ENCODE measurements at regions not wholly inside any gene's neighbourhood (a gene's known extent, or its start where the extent isn't known, plus 50 kb on each side); places are given as distances from the start of the nearest gene placed in this dataset.

DNA sequence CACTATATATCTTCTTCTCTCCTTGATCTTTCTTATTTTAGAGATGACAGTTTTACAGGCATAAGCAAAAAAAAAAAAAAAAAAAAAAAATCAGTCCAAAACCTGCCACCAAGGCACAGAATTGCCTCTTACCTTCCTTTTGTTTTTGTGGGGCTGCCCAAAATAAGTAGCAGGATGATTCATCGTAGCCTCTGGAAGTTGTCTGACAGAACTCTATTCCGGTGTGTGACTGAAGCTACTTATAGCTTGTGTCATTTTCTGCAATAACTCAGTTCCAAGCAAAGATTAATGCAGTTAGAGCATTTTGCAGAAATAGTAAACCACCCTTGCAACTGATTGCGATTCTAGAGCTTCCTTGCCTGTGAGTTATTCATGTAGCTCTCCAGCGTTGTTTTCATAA is 186.8 kb downstream of the KIF2B start:
- no peak for DNase-seq

DNA sequence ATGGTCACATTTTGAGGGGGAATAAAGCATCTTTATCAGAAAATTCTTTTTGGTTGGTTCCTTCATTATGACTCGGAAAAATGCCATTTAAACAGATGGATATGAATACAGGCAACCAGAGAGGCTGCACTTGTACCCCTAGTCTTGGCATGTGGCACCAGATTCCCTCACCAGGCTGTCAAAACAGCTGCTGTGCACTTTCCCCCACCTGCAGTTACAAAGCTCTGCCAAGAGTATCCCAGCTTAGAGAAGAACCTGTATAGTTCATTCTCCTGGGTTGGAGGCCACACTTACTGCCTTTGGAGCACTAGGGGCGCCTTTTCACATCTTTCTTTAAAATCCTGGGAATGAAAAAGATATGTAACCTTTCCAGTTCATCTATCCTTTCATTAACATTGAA is 190.3 kb downstream of the KIF2B start:
- no peak for DNase-seq

DNA sequence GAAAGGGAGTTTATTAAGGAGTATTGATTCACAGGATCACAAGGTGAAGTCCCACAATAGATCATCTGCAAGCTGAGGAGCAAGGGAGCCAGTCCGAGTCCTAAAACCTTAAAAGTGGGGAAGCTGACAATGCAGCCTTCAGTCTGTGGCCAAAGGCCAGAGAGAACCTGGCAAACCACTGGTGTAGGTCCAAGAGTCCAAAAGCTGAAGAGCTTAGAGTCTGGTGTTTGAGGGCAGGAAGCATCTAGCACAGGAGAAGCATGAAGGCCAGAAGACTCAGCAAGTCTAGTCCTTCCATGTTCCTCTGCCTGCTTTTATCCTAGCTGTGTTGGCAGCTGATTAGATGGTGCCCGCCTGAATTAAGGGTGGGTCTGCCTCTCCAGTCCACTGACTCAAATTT is 193.0 kb downstream of the KIF2B start:
- no peak for DNase-seq

DNA sequence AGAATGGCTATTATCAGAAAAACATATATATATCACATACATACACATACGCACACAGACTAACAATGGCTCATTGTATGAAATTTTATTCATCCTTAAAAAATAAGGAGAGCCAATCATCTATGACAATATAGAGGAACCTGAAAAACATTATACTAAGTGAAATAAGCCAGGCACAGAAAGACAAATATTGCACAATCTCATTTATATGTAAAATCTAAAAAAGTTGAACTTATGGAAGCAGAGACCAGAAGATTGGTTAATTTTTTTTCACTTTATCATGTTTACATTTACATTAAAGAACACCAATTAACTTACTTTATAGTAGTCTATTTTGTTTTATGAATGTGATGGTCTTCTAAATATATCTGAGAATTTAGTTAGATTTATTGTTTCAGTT is 198.7 kb downstream of the KIF2B start:
- DNase-seq, result no peak

DNA sequence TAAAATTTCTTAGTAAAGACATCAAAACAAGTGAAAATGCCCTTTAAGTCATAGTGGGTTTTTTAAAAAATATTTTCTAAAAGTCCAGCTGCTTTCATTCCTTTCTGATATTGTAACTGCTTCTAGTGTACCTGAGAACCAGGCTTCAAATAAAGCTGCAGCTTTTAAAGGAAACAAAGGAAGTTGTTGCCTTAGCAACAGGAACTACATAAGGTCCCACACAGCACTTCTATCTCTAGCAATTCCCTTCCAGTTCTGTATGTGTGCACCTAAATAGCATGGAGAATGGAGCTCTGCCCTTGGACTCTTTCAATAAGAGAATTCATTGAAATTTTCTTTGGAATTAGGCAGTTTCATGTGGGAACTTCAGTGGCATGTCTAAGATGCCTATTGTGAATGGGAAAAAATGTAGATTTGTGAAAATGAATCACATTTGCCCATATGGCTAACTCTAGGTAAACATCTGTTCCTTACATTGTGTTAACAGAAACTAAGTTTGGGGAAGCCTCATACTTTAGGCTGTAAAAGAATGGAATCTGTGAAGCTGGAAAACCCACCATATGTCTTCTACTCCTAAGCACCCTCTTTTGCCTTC is 206.4 kb downstream of the KIF2B start:
- no peak for DNase-seq

DNA sequence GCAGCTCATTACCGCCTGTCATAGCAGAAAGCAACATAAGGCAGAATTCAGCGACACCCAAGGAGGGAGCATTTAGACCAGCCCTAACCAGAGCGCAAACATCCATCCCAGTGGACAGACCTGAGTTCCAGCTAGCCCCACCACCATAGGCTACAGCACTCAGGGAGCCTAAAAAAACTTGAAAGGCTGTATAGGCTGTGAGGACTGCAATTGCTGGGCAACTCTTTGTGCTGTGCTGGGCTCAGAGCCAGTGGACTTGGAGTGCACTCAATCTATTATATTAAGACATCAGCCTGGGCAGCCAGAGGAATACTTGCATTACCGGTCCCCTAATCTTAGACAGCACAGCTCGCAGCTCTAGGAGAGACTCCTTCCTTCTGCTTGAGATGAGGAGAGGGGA is 207.3 kb downstream of the KIF2B start:
- DNase-seq, result no peak

DNA sequence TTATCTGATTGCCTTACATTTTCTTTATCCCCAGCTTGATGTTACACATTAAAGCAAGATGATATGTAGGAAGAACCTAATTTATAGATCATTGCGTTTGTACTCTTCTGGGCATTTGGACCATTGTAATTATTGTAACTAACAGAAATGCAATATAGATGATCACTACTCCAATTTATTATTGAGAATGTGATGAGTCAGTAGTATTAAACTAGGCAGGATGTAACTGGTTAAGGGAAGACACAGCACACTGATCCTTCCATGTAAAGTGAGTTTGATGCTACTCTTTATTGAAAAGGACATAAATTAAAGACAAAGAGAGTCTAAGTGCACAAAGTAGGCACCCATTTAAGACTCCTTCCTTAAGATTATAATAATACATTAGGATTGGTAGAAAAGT is 223.8 kb downstream of the KIF2B start:
- no peak for DNase-seq

DNA sequence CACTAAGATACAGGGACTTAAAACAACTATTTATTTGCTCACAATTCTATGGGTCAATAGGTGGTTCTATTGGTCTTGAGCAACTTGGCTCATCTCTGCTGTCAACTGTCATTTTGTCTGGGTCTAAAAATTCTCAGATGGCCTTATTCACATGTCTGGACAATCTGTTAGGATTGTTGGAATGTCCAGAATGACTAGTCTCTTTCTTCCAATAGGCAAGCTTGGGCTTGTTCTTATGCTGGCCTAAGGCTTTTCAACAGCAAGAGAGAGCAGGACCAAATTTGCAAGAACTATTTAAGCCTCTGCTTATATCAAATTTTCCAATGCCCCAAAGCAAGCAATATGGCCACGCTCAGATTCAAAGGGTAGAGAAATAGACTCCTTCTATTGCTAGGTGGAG is 240.9 kb downstream of the KIF2B start:
- DNase-seq, result no peak

DNA sequence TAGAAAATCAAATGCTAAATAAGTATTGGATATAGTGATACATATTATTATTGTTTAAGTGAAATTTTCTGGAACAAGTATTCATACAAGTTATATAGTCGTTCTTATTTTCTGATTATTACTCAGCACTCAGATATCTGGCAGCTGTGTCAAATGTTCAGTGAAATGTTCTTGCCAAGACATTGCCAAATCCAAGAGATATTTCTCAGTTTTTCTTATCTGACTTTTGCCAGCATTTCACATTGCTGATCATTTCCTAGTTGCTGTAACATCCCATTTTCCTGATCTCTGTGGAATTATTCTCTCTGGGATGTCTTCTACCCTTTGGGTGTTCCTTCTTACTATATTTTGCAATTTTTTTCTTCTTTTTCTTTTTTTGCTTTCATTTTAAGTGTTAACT is 262.3 kb downstream of the KIF2B start:
- no peak for DNase-seq

DNA sequence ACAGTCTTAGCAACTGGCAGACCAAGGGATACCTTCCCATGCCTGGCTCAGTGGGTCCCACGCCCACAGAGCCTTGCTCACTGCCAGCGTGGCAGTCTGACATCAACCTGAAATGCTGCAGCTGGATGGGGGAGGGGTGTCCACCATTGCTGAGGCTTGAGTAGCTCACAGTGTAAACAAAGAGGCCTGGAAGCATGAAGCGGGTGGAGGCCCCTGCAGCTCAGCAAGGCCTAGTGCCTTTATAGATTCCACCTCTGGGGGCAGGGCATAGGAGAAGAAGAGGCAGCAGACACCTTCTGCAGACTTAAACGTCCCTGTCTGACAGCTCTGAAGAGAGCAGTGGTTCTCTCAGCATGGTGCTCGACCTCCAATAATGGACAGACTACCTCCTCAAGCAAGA is 263.2 kb downstream of the KIF2B start:
- DNase-seq, result no peak

DNA sequence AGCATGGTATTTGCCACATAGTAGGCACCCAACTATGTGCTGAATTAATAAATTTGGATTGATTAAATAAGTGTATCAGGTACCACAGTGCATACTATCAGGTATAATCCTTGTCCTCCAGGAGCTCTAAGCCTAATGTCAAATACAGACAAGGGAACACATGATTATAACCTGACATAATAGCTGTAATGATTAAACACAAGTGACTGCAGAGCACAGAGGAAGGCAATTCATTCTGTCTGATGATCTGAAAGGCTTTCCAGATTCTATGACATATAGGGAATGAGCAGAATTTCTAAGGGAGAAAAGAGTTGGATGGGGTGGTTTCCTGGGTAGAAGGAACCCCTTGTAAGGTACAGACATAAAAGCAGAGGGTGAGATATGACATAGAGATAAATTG is 273.5 kb downstream of the KIF2B start:
- DNase-seq, result no peak

DNA sequence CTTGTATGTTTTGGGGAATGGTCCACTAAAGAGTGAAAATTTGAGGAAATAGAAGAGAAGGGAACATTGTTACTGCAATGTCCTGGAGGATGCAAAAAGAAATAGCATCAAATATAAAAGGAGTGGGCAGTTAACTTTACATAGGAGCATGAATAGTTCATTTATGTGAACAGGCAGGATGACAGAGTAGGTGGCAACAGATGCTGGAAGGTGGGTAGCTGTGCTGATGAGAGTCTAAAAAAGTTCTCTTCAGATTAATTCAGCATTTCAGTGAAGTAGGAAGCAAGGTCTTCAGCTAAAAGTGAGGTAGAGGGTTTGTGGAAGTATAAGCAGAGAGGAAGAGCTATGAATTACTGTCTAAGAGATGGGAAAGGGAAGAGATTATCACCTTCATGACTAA is 276.5 kb downstream of the KIF2B start:
- no peak for DNase-seq

DNA sequence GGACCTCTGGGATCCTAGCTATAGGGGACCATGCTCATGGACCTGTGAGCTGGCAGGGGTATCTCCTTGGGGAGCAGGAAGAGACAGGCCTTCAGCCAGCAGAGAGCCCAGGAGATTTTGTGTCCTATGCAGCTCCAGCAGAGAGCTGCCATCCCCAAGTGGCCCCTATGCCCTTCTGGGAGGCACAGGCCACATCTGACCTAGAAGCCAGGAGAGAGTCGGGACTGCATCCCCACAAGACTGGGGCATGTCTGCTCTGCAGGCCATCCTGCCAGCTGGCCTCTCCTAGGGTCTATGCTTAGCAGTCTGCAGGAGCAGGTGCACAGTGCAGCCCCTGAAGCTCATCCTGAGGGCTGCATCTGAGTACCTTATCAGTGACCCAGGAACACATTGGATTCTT is 279.5 kb downstream of the KIF2B start:
- no peak for DNase-seq

DNA sequence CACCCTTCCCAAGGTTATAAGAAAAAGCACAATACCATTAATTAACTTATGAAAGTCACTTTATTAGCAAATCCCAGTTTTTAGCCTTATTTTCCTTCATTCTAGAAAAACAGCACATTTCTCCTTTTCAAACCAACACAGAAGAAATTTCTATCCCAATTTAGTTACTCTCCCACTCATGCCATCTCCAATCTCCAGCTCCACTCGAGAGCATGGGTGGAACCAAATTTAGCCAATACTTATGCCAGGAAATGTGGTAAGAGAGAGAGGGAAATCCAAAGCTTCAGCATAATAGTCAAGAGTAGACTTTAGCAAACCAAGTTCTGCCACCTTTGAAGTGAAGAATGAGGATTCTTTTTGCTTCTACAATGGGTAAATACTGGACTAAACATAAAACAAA is 288.8 kb downstream of the KIF2B start:
- no peak for DNase-seq

DNA sequence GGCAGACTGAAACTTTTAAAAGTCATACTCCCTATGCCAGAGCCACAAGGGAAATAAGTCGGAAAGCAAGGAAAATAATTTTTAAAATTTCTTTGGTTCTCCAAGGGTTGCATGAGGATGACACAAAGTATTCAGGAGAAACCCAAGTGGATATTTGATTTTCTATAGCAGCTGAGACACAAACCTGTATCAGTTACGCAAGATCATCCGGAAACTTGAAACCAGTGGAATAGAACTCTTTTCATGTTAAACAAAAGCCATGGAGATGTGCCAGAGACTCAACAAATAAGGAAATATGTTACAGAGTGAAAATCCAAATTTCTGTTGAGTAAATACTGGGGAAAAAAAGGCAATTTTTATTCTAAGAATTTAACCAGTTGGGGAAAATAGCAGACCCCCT is 294.7 kb downstream of the KIF2B start:
- DNase-seq, result no peak

DNA sequence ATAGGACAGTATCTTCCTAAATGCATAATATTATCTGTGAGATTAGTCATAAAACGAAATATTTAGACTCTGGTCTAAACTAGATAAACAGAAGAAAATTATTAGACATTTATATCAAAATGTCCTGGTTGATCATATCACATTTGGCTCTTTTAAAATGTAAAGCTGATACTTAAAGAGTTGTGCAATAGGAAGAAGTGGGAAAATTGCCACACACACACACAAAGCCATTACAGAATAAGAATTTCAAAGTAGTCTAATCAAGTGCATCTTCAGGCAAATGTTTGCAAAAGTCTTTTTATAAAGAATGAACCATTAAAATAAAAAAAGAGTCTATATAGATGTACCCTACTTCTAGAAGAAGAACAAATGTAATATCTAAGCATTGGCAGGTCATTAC is 301.7 kb downstream of the KIF2B start:
- no peak for DNase-seq

DNA sequence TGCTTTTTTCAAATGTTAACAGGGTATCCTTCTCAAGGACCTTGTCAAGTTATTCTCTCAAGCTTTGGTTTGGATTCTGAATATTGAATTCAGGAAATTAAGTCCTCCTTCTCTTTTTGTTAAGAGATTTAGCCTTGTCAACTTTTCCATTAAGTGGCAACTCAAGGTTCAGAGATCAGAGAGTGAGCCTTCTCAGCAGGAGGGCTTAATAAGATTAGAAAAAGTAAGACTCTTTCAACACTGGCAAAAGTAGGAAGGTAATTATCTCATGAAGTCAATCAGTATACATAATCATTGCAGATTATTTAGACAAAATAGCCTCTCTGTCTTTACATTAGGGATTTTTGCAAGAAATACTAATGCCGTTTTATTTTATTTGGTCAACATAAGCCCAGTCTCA is 330.7 kb downstream of the KIF2B start:
- no peak for DNase-seq

DNA sequence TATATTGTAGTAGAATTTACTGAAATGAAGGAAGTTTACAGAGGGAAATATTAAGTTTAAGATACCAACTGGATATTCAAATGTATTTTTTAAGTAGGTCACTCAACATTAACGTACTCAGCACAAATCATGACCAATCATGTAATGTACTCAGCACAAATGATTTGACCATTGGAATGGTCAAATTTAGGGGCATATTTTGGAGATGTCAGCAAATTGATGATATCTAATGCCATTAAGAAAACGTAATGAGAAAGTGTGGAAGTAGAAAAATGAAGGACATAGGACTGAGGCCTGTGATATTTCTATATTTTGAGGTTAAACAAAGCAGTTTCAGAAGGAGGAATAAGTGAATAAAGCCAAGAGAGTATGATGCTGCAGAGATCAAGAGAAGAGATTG is 334.8 kb downstream of the KIF2B start:
- DNase-seq, result no peak

DNA sequence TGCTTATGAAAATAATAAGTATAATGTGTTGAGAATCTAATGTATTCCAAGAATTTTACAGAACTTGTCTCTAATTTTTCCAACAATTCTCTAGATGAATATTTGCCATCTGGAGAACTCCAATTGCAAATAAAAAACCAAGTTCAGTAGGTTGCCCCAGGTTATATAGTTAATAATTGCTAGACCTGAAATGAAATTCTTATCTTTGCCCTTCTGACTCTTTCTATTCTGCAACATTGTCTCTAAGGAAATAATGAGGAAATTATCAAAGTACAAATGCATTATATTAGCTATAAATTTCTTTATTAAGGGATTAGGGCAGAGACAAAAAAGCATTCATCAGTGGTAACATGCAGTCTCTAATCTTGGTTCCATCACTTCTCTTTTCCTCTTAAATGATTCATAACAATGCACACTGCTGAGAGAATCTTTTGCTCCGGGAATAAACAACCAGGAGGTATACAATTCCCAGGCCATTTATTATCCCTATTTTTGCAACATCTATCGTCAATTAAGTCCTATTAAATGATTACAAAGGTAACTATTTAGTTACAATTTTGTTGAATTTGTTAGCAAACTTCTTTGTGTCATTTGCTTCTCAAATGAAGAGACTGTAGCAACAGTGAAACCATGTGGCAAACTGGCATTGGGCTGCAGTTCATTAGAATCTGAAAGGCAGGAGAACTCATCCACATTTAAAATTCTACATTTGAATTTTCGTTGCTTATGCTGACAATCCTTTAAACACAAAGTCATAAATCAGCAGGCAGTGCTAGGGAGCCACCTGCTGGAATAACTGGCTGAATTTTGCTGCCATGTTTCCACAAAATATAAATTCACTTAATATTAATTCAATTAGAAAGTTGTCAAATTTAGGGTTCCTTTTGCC is 349.6 kb downstream of the KIF2B start:
- no peak for DNase-seq

DNA sequence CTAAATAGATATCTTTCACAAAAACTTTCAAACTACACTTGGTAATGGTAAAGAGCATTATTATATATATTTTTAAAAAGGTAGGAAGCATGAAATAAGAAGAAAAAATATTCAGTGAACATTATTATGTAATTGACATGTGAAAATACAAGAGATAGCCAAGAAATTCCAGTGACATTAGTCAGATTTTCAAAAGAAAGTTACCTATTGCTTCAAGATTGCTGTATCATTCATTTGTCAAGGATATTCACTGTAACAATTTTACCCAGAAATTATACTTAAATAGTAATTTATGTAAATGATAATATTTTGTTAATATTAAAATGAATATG is 350.2 kb downstream of the KIF2B start:
- DNase-seq, result no peak

DNA sequence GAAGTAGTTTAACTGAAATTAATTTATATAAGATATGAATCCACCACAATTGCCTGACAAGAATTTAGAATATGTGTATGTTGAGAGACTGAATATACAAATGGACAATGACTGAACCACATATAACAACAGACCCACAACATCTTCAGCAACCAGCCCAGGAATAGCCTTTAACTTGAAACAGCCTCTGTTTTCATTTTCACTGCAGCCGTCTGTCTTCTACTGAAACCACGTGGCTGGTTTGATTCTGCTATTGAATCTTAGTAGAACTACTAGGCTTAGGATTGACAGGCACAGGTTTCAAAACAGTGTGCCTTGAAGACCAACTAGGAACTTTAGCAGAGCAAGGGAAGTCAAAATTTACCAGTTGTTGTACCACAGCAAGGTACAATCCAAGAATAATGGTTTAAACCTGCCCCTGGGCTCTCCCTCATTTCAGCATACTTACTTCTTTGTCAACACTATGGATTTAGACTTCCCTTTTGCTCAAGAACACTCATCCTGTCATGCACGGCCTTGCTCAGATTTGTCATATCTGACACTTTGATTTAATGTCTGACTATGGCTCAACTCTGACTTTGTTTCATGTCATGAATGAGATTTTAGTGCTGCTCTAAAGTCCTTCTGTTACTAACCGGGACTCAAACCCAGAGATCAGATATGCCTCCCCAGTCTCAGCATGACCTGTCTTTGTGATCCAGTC is 355.0 kb downstream of the KIF2B start:
- no peak for DNase-seq

DNA sequence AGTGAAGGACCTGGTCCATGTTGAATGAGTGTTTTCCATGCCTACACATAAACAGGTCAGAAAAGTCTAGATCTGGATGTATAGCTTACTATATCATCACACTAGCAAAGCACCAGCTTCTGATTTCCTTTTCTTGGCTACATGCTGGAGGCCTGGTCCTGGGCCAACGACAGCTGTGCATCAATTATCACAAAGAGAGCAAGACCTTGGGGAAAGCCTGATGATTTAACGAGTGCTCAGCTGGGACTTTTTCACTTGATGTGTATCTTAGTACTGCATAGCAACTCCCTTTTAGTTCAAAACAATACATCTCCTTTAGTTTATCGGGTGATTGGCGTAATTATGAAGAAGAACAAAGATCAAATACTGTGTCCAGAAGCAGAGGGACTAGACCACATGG is 358.2 kb downstream of the KIF2B start:
- DNase-seq, result no peak

DNA sequence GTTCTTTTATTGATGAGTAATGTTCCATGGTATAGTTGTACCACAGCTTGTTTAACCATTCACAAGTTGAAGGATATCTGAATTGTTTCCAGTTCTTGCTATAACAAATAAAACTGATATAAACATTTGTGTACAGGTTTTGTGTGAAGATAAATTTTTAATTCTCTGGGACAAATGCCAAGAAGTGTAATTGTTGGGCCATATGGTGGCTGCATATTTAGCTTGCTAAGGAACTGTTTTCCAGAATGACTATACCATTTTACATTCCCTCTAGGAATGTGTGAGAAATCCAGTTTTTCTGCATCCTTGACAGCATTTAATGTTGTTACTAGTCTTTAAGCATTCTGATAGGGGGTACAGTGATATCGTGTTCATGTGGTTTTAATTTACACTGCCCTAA is 368.5 kb downstream of the KIF2B start:
- DNase-seq, result no peak

DNA sequence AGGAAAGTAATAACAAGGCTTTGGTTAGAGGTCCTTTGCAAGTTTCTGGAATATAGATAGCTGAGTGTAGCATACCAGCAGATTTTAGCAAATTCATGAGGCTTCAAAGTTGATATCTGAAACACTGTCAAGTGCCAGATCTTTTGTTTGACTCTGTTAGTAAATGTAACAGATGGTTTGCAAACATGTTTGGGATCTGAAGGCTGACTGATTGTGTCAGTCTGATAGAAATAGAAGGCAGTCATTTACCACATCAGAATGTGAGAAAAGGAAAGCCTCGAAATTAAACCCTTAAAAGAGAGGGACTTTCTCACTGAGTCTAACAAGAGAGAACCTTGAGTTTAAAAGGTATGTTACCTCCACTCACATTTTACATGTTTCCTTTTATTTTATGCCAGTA is 371.5 kb downstream of the KIF2B start:
- no peak for DNase-seq
